NCI-H510A treated with DMSO at 0.1 percent for 48 hours (cell line): ENCODE measurements at regions not wholly inside any gene's neighbourhood (a gene's known extent, or its start where the extent isn't known, plus 50 kb on each side); places are given as distances from the start of the nearest gene placed in this dataset.
"Not testable (repeated sequence)": the region's sequence is repeated elsewhere in the genome, so short reads cannot be mapped to it uniquely, and the experiment has no call there.

ENCODE experiments used
- DNase-seq: peaks from one replicate; lab custom pipeline; 2025; lab: John Stamatoyannopoulos, UW

DNA sequence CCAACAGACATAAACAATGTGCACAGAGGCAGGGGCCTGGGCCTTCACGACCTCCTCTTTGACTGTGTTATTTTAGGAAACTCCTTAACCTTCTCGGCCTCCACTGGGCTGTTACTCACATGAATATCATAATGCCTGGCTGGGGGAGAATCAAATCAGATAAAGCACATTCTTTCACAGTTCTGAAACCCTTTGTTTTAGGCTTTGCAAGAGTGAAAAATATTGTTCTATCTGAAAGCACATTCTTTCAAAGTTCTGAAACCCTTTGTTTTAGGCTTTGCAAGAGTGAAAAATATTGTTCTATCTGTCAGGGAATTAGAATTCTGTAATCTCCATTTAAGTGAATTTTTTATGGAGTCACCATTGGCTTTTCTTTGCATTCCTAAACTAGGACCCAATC is 50.7 kb upstream of the SYNDIG1 start:
- DNase-seq = no peak

DNA sequence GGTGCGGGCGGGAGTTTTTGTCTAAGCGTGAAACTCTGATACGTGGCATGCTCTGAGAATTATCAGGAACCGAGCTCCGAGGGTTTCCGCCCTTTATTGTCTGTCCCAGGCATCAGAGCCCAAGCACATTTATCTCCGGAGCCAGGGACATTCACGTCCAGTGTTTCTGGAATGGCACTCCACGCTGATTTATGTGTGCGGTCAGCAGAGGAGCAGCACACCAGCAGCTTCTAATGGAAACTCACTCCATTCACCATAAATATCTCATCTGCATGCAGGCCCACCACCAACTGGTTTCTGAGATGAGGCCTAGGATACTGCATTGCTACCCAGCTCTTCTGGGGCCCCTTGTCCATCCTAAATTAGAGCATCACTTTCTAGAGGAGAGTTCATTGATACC is 51.9 kb upstream of the SYNDIG1 start:
- DNase-seq = no peak

GRCh38 chr20:24415444-24415843 is 54.0 kb upstream of the SYNDIG1 start:
- DNase-seq = not testable (repeated sequence)

DNA sequence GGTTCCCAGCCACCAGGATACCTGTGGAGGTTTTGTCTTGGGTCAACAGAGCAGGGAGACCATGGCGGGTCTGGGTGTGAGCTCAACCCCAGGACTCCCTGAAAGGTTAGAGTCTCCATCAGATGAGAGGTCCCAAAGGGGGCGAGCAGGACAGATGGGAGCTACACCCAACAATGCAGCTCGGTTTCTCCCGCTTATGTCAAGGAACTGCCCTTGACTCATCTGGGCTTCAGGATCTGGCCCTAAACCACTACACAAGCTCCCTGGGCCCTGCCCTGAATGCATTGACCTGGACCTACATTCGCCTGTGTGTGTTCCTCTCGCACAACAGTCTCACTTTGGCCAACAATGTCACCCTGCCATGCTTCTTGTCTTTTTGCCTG is 57.6 kb upstream of the SYNDIG1 start:
- no peak for DNase-seq

DNA sequence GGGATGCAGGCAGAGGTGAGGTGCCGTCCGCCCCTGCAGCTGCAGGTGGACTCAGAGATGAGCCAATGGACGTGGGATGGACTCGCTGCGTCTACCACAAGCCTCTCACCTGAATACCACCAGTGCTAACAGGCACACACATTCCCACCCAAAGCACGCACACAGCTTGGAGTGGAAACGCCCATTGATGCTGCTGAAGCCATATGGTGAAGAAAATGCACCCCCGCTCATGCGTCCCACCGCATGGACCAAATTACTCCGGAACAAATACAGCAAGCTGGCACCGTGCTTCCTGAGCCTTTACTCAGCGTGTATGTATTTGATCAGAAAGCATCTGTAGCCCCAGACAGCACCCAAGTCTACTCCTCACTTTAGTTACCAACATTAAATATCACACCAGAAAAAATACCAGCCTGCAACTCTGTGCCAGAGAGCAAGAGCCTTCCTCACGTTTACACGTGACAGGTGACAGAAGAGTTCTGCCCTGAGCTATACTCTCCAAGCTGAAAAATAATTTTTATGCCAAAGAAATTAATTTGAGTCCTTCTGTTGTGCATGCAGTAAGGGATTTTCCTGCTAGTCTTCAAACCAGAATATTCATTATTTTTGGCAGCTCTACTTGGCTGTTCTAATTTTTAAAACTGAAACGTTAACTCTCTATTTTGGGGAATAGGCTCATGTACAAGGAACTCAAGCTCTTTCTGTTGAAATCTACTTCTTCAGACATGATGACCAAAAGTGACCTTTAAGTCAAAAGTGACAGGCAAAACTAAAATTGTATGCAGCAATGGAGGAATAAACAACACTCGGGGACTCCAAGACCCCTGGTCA is 58.2 kb upstream of the SYNDIG1 start:
- DNase-seq = no peak

DNA sequence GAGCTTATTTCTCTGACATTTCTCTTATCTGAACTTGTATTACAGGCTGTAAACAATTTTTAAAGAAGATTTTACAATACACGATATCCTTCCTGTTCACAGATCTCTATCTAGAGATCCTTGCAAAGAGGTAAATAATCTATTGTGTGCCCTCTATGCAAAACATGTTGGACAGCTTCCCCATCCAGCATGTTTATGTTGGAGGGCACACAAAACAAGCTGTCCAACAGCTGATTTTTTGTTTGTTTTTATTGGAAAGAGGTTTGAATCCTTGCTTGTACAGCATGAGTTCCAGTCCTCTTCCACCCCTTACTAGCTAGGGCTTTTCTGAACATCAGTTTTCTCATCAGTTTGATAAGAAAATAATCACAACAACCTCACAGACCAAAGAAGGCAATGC is 62.3 kb upstream of the SYNDIG1 start:
- DNase-seq = no peak

GRCh38 chr20:24406750-24407149 is 62.7 kb upstream of the SYNDIG1 start:
- DNase-seq = no peak

DNA sequence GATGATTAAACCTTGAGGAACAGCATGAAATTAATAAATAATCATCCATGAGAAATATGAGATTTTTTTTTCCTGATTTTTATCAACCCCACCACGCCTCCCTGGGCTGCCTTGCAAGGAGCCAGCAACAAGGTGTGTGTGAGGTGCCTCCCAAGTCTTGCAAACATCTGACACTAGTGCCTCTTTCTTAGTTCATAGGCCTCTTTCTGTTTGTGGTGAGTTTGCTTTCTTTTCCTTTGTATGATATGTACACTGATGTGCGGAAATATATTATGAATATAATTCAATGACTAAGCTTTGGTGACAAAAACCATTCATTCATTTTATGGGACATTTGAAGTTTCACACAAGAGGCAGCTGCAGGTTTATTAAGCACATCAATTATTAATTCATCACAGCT is 63.2 kb upstream of the SYNDIG1 start:
- no peak for DNase-seq

DNA sequence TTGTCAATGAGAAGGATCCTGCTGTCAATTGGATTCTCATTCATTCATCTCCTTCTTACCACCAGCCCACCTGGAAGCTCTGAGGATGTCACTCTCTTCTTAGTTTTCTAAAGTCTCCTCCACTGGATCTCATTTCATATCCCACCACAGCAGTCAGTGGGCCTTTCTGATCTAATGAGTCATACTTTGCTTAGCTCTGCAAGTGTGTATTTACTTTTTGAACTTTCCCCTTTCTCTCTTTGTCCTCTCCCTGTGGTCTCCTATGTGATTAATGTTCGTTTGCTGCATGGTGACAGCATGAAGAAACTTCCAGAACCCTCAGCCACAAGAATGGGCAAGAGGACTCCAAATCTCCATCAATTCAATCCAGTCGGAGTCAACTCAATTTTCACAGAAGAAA is 63.6 kb upstream of the SYNDIG1 start:
- no peak for DNase-seq

GRCh38 chr20:24403406-24403805 is 66.0 kb upstream of the SYNDIG1 start:
- no peak for DNase-seq

GRCh38 chr20:24402188-24402587 is 67.2 kb upstream of the SYNDIG1 start:
- no peak for DNase-seq

DNA sequence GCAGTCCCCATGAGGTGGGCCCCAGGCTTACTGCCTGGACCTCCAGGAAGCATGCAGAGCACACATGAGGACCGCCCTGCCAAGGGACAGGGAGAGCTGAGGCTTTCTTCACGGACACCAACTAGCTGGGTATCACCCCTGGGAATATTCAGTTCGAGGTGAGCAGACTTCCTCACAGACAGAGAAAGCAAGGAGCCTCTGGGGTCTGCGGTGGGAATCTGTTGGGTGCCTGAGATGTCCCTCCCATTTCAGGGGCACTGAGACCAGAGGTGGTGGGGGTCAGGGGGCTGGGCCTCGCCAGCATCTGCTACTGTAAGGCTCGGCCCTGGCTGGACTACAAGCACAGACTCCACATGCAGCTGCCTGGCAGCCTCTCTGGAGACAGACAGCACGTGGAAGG is 74.3 kb upstream of the SYNDIG1 start:
- DNase-seq = no peak

- DNase-seq = no peak
These were observed 75.5 kb upstream of the SYNDIG1 start for GRCh38 chr20:24393903-24394302.

- DNase-seq = no peak
These were observed 76.8 kb upstream of the SYNDIG1 start for GRCh38 chr20:24392612-24393011.

- no peak for DNase-seq
These were observed 79.7 kb upstream of the SYNDIG1 start for GRCh38 chr20:24389686-24390085.

DNA sequence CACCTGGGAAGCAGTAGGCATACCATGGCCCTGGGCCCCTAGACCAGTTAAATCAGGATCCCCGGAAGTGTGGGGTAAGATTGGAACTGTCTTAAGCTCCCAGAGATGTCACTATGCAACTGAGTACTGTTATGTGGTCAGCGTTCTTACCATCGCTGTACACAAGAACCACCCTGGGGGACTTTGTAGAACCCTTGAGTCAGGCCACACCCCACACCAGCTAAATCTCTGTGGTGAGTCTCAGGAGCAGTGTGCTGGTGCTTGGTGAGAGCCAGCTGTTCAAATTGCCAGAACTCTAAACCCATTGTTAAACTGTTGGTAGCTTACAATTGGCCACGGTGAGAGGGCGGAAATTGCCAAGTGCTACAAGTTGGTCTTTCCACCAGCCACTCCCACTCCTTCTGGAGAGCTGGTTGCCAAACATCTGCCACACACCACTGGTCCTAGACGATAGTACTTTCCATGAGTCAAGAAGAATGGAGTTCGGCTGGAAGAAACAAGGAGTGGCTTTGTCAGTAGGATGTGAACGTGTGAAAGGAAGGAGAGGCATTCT is 80.5 kb upstream of the SYNDIG1 start:
- DNase-seq = no peak

DNA sequence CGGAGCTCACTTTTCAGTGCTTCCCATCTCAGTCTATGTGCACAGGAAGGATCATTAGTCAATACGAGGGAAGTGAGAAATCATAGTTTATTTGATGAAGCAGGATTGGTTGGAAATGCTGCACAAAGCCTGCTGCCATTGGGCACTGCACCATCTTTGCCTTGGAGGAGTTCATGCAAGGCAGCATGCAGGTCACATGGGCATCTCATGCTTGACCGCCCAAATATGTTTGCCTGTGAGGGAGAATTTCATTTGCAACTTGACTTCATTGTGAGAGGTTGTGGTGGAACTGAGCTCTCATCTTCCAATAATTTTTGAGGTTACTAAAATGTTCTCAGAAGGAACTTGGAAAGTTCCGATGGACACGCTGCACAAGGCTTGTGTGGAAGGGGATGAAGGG is 83.9 kb upstream of the SYNDIG1 start:
- no peak for DNase-seq

- DNase-seq = no peak
These were observed 84.6 kb upstream of the SYNDIG1 start for GRCh38 chr20:24384865-24385264.

DNA sequence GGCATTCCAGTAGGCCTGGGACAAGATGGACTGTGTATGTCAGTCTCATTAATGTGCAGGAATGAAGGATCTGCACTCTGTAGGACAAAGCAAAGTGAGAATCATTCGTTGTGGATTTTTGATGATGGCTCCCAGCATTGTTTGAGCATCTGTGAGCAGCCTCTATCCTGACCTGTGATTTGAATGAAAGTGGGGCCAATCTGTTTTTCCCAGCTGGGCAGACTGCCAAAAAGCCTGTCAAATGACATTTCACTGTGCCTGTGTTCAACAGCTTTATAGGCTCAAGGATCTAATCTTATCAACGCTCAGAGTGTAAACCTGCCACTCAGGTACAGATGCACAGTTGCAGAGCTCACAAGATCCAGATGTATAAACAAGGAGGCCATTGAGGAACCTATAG is 86.7 kb upstream of the SYNDIG1 start:
- DNase-seq = no peak

DNA sequence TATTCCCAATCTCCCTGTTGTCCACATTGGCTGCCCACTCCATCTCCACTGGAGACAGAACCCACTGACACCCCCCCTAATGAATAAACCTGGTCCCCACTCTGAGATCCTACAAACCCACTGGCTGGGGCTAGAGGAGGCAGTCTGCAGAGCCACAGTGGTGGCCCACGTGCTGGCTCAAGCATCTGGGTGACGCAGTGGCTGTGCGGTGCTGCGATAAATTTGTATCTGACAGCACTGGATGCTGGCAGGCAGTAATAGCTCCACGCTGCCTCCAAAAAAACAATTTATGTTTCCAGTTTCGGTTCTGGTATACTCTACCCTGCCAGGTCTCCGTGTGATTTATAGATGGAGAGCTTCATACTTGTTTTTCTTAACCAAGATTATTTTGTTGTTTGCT is 87.1 kb upstream of the SYNDIG1 start:
- no peak for DNase-seq

GRCh38 chr20:24381886-24382285 is 87.5 kb upstream of the SYNDIG1 start:
- no peak for DNase-seq

- DNase-seq = no peak
These were observed 89.9 kb upstream of the SYNDIG1 start for GRCh38 chr20:24379484-24379927.

- no peak for DNase-seq
These were observed 90.6 kb upstream of the SYNDIG1 start for GRCh38 chr20:24378661-24379483.
